ENCODE measurements at regions not wholly inside any gene's neighbourhood (a gene's known extent, or its start where the extent isn't known, plus 50 kb on each side); places are given as distances from the start of the nearest gene placed in this dataset.
"Not testable (repeated sequence)": the region's sequence is repeated elsewhere in the genome, so short reads cannot be mapped to it uniquely, and the experiment has no call there.

DNA sequence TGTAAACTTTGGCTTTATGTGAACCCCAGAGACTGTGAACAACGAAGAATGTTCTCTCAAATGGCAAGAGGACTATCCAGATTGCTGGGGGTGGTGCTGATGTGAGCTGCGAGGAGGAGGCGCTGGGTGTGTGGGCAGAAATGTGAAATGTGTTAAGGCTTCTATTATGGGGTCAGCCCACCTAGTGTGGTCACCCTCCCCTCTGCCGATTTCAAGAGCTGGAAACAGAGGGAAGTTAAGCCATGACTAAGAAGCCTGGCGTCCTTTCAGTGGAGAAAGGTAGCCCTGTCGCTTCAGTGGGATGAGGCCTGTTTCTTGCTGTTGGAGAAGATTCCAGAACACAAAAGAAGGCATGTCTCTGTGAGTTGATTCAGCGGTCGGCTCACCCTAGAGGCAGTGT is 89.0 kb upstream of the KCTD1 start:
- no peaks in the 10 kb centered on the region for H3K4me1 ChIP-seq (ENCODE audit: insufficient read depth, insufficient read length)
- no peak for DNase-seq (ENCODE audit: low read depth, low spot score)
- no peaks in the 10 kb centered on the region for H3K36me3 ChIP-seq (ENCODE audit: insufficient read depth, insufficient read length, low read length)
- no peak for TF ChIP-seq SUZ12 (IDR thresholded peaks at IDR 0.05; ENCODE audit: extremely low read depth, insufficient read depth, insufficient read length)
- no peak for TF ChIP-seq YY1 (IDR thresholded peaks at IDR 0.05; ENCODE audit: insufficient read depth, insufficient read length)
- TF ChIP-seq ZNF274 (IDR thresholded peaks at IDR 0.05; ENCODE audit: low read depth, low read length) = no peak
- no peak overlapping the region for H3K4me3 ChIP-seq (ENCODE audit: insufficient read length, low read depth)
- no peaks in the 10 kb centered on the region for H3K9me3 ChIP-seq (ENCODE audit: insufficient read depth, low read length)
- no peaks in the 10 kb centered on the region for H3K27me3 ChIP-seq (ENCODE audit: insufficient read depth, insufficient read length)
- no peak overlapping the region for H3K9ac ChIP-seq (ENCODE audit: insufficient read length, low read depth)

DNA sequence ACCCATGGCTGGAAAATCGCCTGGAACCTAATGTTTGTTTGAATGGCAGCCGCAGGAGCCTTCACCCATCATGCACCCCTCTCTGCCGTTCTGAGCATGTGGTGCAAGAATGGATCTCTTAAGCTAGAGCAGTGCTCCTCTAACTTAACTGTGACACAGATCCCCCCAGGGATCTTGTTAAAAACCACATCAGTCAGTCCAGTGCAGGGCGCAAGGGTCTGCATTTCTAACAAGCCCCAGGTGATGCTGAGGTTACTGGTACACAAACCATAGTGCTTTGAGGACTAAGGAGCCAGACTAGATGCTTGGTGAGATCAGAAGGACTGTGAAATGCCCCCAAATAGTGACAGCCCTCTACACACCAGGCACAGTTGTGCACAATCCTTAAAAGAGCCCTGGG is 87.1 kb upstream of the KCTD1 start:
- H3K4me3 ChIP-seq (ENCODE audit: insufficient read length, low read depth) = no peak overlapping the region
- no peaks in the 10 kb centered on the region for H3K27me3 ChIP-seq (ENCODE audit: insufficient read depth, insufficient read length)
- H3K9ac ChIP-seq (ENCODE audit: insufficient read length, low read depth) = no peak overlapping the region
- H3K4me1 ChIP-seq (ENCODE audit: insufficient read depth, insufficient read length) = no peaks in the 10 kb centered on the region
- no peaks in the 10 kb centered on the region for H3K9me3 ChIP-seq (ENCODE audit: insufficient read depth, low read length)
- DNase-seq (ENCODE audit: low read depth, low spot score) = no peak
- TF ChIP-seq SUZ12 (IDR thresholded peaks at IDR 0.05; ENCODE audit: extremely low read depth, insufficient read depth, insufficient read length) (no peak), YY1 (IDR thresholded peaks at IDR 0.05; ENCODE audit: insufficient read depth, insufficient read length) (no peak), ZNF274 (IDR thresholded peaks at IDR 0.05; ENCODE audit: low read depth, low read length) (no peak)
- H3K36me3 ChIP-seq (ENCODE audit: insufficient read depth, insufficient read length, low read length) = no peaks in the 10 kb centered on the region

DNA sequence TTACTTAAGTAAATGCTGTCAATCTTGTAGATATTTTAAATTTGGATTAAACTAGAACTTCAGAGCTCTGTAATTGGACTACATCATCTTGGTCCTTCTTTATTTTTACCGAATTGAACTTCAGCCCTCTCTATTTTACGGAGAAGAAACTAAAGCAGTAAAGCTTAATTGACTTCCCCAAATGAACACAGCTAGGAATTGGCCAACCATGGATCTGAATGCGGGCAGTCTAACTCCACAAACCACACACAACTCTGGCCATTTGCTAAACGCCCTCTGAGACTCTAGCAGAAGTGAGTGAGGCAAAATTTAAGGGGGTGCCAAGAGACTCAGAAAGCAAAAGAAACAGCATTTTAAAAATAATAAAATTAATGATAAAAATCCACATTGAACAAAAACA is 86.3 kb upstream of the KCTD1 start:
- no peak for TF ChIP-seq ZNF274 (IDR thresholded peaks at IDR 0.05; ENCODE audit: low read depth, low read length)
- no peak overlapping the region for H3K9ac ChIP-seq (ENCODE audit: insufficient read length, low read depth)
- no peaks in the 10 kb centered on the region for H3K27me3 ChIP-seq (ENCODE audit: insufficient read depth, insufficient read length)
- no peaks in the 10 kb centered on the region for H3K36me3 ChIP-seq (ENCODE audit: insufficient read depth, insufficient read length, low read length)
- H3K4me3 ChIP-seq (ENCODE audit: insufficient read length, low read depth) = no peak overlapping the region
- DNase-seq (ENCODE audit: low read depth, low spot score) = no peak
- no peaks in the 10 kb centered on the region for H3K9me3 ChIP-seq (ENCODE audit: insufficient read depth, low read length)
- H3K4me1 ChIP-seq (ENCODE audit: insufficient read depth, insufficient read length) = no peaks in the 10 kb centered on the region

DNA sequence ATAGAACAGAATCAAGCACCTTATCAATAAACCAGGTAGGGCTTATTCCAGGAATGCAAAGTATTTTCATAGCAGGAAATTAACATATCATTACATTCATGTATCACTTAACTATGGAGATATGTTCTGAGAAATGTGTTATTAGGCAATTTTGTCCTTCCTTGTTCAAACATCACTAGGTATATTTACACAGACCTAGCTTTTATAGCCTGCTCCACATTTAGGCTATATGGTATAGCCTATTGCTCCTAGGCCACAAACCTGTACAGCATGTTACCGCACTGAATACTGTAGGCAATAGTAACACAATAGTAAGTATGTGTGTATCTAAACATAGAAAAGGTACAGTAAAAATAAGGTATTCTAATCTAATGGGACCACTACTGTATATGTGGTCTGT is 82.8 kb upstream of the KCTD1 start:
- Histone ChIP-seq H3K4me3 (ENCODE audit: insufficient read length, low read depth) (no peak overlapping the region), H3K9me3 (ENCODE audit: insufficient read depth, low read length) (no peaks in the 10 kb centered on the region), H3K9ac (ENCODE audit: insufficient read length, low read depth) (no peak overlapping the region), H3K36me3 (ENCODE audit: insufficient read depth, insufficient read length, low read length) (no peaks in the 10 kb centered on the region), H3K27me3 (ENCODE audit: insufficient read depth, insufficient read length) (no peaks in the 10 kb centered on the region), H3K4me1 (ENCODE audit: insufficient read depth, insufficient read length) (no peaks in the 10 kb centered on the region)
- TF ChIP-seq ZNF274 (IDR thresholded peaks at IDR 0.05; ENCODE audit: low read depth, low read length) = no peak
- no peak for TF ChIP-seq SUZ12 (IDR thresholded peaks at IDR 0.05; ENCODE audit: extremely low read depth, insufficient read depth, insufficient read length)
- no peak for TF ChIP-seq YY1 (IDR thresholded peaks at IDR 0.05; ENCODE audit: insufficient read depth, insufficient read length)
- DNase-seq (ENCODE audit: low read depth, low spot score) = no peak

DNA sequence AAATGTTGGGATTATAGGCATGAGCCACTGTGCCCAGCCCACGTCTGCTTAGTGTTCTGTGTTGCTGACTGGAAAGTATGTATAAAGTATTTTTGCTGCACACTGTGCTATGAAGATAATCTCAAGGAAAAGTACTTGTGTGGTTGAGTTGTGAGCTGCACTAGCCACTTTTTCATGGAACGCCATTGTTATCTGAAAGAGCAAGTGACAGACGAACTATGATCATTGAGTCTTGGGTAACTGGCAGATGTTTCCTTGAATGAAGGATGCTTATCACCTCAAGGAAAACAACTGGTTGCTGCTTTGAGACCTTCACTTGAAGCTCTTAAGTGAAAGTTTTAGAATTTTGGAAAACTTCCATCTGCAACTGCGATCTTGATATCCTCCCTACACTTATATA is 82.2 kb upstream of the KCTD1 start:
- DNase-seq (ENCODE audit: low read depth, low spot score) = no peak
- Histone ChIP-seq H3K4me1 (ENCODE audit: insufficient read depth, insufficient read length) (no peaks in the 10 kb centered on the region), H3K4me3 (ENCODE audit: insufficient read length, low read depth) (no peak overlapping the region), H3K9ac (ENCODE audit: insufficient read length, low read depth) (no peak overlapping the region), H3K36me3 (ENCODE audit: insufficient read depth, insufficient read length, low read length) (no peaks in the 10 kb centered on the region), H3K27me3 (ENCODE audit: insufficient read depth, insufficient read length) (no peaks in the 10 kb centered on the region), H3K9me3 (ENCODE audit: insufficient read depth, low read length) (no peaks in the 10 kb centered on the region; the same call in 1 of the 2 replicates)
- TF ChIP-seq ZNF274 (IDR thresholded peaks at IDR 0.05; ENCODE audit: low read depth, low read length) (no peak), SUZ12 (IDR thresholded peaks at IDR 0.05; ENCODE audit: extremely low read depth, insufficient read depth, insufficient read length) (no peak), YY1 (IDR thresholded peaks at IDR 0.05; ENCODE audit: insufficient read depth, insufficient read length) (no peak)

DNA sequence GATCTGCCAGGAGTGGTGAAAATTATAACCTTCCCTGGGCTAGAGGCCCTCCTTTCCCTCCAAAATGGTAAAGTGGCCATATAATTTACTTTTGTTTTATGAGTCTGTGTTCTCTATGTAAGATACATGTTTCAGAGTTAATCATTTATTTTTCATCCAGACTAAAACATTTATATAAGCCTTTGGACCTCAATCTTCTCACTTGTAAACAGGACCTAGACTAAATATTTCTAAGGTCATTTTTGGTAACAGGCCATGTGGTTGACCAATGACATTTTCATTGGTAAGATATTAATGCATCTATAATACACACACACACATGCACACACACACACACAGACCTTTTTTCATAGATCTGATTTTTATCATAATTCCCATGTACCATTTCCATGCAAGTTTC is 79.7 kb upstream of the KCTD1 start:
- H3K4me3 ChIP-seq (ENCODE audit: insufficient read length, low read depth) = no peak overlapping the region
- no peak for TF ChIP-seq SUZ12 (IDR thresholded peaks at IDR 0.05; ENCODE audit: extremely low read depth, insufficient read depth, insufficient read length)
- no peak for TF ChIP-seq YY1 (IDR thresholded peaks at IDR 0.05; ENCODE audit: insufficient read depth, insufficient read length)
- no peak for TF ChIP-seq ZNF274 (IDR thresholded peaks at IDR 0.05; ENCODE audit: low read depth, low read length)
- no peak for DNase-seq (ENCODE audit: low read depth, low spot score)
- H3K27me3 ChIP-seq (ENCODE audit: insufficient read depth, insufficient read length) = no peaks in the 10 kb centered on the region
- no peaks in the 10 kb centered on the region for H3K4me1 ChIP-seq (ENCODE audit: insufficient read depth, insufficient read length)
- no peaks in the 10 kb centered on the region for H3K36me3 ChIP-seq (ENCODE audit: insufficient read depth, insufficient read length, low read length)
- H3K9me3 ChIP-seq (ENCODE audit: insufficient read depth, low read length) = peaks cover 9% of the 10 kb centered on the region; the same call in 1 of the 2 replicates
- H3K9ac ChIP-seq (ENCODE audit: insufficient read length, low read depth) = no peak overlapping the region

DNA sequence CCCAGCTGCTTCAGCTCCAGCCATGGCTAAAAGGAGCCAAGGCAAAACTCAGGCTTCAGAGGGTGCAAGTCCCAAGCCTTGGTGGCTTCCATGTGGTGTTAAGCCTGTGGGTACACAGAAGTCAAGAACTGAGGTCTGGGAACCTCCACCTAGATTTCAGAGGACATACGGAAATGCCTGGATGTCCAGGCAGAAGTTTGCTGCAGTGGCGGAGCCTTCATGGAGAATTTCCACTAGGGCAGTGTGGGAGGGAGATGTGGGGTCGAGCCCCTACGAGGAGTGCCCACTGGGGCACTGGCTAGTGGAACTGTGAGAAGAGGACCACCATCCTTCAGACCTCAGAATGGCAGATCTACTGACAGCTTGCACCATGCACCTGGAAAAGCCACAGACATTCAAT is 76.1 kb upstream of the KCTD1 start:
- Histone ChIP-seq H3K9me3 (ENCODE audit: insufficient read depth, low read length) (peaks cover 9% of the 10 kb centered on the region; the same call in 1 of the 2 replicates), H3K4me1 (ENCODE audit: insufficient read depth, insufficient read length) (no peaks in the 10 kb centered on the region), H3K4me3 (ENCODE audit: insufficient read length, low read depth) (no peak overlapping the region), H3K36me3 (ENCODE audit: insufficient read depth, insufficient read length, low read length) (no peaks in the 10 kb centered on the region), H3K27me3 (ENCODE audit: insufficient read depth, insufficient read length) (no peaks in the 10 kb centered on the region), H3K9ac (ENCODE audit: insufficient read length, low read depth) (no peak overlapping the region)
- no peak for DNase-seq (ENCODE audit: low read depth, low spot score)
- TF ChIP-seq YY1 (IDR thresholded peaks at IDR 0.05; ENCODE audit: insufficient read depth, insufficient read length) = no peak
- no peak for TF ChIP-seq ZNF274 (IDR thresholded peaks at IDR 0.05; ENCODE audit: low read depth, low read length)
- TF ChIP-seq SUZ12 (IDR thresholded peaks at IDR 0.05; ENCODE audit: extremely low read depth, insufficient read depth, insufficient read length) = no peak

DNA sequence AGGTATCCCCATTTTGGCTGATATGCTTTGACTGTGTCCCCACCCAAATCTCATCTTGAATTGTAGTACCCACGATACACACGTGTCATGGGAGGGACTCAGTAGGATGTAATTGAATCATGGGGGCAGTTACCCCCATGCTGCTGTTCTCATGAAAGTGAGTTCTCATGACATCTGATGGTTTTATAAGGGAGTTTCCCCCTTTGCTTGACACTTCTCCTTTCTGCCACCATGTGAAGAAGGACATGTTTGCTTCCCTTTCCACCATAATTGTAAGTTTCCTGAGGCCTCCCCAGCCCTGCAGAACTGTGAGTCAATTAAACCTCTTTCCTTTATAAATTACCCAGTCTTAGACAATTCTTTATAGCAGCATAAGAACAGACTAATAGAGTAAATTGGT is 75.0 kb upstream of the KCTD1 start:
- not testable (repeated sequence) for DNase-seq (ENCODE audit: low read depth, low spot score); H3K4me1 ChIP-seq (ENCODE audit: insufficient read depth, insufficient read length); H3K4me3 ChIP-seq (ENCODE audit: insufficient read length, low read depth); H3K9me3 ChIP-seq (ENCODE audit: insufficient read depth, low read length); H3K9ac ChIP-seq (ENCODE audit: insufficient read length, low read depth); H3K36me3 ChIP-seq (ENCODE audit: insufficient read depth, insufficient read length, low read length); H3K27me3 ChIP-seq (ENCODE audit: insufficient read depth, insufficient read length)

All from NT2/D1 (cell line).